IMR-90 (cell line): ENCODE measurements at regions not wholly inside any gene's neighbourhood (a gene's known extent, or its start where the extent isn't known, plus 50 kb on each side); places are given as distances from the start of the nearest gene placed in this dataset.

ENCODE experiments used
- ATAC-seq: fragments of 200-7000 bp; cut with Tn5 transposase; 2 replicates; pipeline ENCODE4 v1.9.1; 2020; ENCODE audit warnings: low read depth, mild to moderate bottlenecking, moderate library complexity
- BruUV-seq: library from RNA; stranded (reverse); fragments of 400-500 nt; replicated peaks from 2 replicates; lab custom pipeline; 2021; lab: Mats Ljungman, UMichigan
- CTCF ChIA-PET: fragments of 300-600 bp; formaldehyde crosslinking; extraction: SDS; loops from one replicate; lab custom pipeline; 2021; ENCODE audit warnings: antibody characterized with exemption; lab: Yijun Ruan, JAX
- POLR2A ChIA-PET: fragments of 300-600 bp; sonication (Branson Sonifier 250); formaldehyde crosslinking; loops from one replicate; lab custom pipeline; 2022; ENCODE audit warnings: antibody characterized with exemption; ENCODE audit not compliant: unreplicated experiment; lab: Charles Lee
- DNase-seq: peaks from one replicate; pipeline ENCODE4 v3.0.0; 2013
- H2AFZ ChIP-seq: replicated peaks from 2 replicates; pipeline ENCODE3; 2013; ENCODE audit warnings: low read length, mild to moderate bottlenecking; ENCODE audit not compliant: poor library complexity
- H2AK5ac ChIP-seq: 2 replicates; pipeline ENCODE4 v1.6.1; 2013; ENCODE audit warnings: low read depth, low read length, inconsistent platforms
- H2AK9ac ChIP-seq: replicated peaks from 2 replicates; pipeline ENCODE3; 2013; ENCODE audit warnings: mild to moderate bottlenecking, low read depth, low read length, moderate library complexity; ENCODE audit not compliant: poor library complexity
- H2BK120ac ChIP-seq: 2 replicates; pipeline ENCODE4 v1.6.1; 2013; ENCODE audit warnings: low read depth, low read length, inconsistent platforms
- H2BK15ac ChIP-seq: 3 replicates; pipeline ENCODE4 v1.6.1; 2013; ENCODE audit warnings: low read depth, low read length, inconsistent platforms
- H2BK20ac ChIP-seq: 2 replicates; pipeline ENCODE4 v1.6.1; 2013; ENCODE audit warnings: low read depth, mild to moderate bottlenecking, inconsistent platforms, low read length, moderate library complexity
- H2BK5ac ChIP-seq: 2 replicates; pipeline ENCODE4 v1.6.1; 2013; ENCODE audit warnings: mild to moderate bottlenecking, low read depth, low read length, inconsistent platforms; ENCODE audit not compliant: poor library complexity, severe bottlenecking
- H3K14ac ChIP-seq: replicated peaks from 2 replicates; pipeline ENCODE4 v1.6.1; 2013; ENCODE audit warnings: low read depth, low read length, inconsistent platforms
- H3K18ac ChIP-seq: 2 replicates; pipeline ENCODE4 v1.6.1; 2013; ENCODE audit warnings: low read depth, low read length, control low read depth
- H3K23ac ChIP-seq: 2 replicates; pipeline ENCODE4 v1.6.1; 2013; ENCODE audit warnings: low read depth, low read length, inconsistent platforms
- H3K27ac ChIP-seq: 2 replicates; pipeline ENCODE4 v1.5.1; 2013; ENCODE audit warnings: mild to moderate bottlenecking, control low read depth, low read length; ENCODE audit not compliant: insufficient read depth
- H3K27me3 ChIP-seq: 2 replicates; pipeline ENCODE4 v1.6.1; 2013; ENCODE audit warnings: low read length; ENCODE audit not compliant: control insufficient read depth, insufficient read depth
- H3K36me3 ChIP-seq: 2 replicates; pipeline ENCODE4 v1.6.1; 2013; ENCODE audit warnings: low read length, mixed read lengths; ENCODE audit not compliant: control insufficient read depth, insufficient read depth
- H3K4ac ChIP-seq: 2 replicates; pipeline ENCODE4 v1.6.1; 2013; ENCODE audit warnings: low read depth, low read length, inconsistent platforms
- H3K4me1 ChIP-seq: 2 replicates; pipeline ENCODE4 v1.6.1; 2013; ENCODE audit warnings: low read length, mixed read lengths; ENCODE audit not compliant: control insufficient read depth, insufficient read depth
- H3K4me2 ChIP-seq: 2 replicates; pipeline ENCODE4 v1.6.1; 2013; ENCODE audit warnings: low read depth, mild to moderate bottlenecking, control low read depth, low read length, moderate library complexity
- H3K4me3 ChIP-seq: 2 replicates; pipeline ENCODE4 v1.5.1; 2013; ENCODE audit warnings: low read depth, mild to moderate bottlenecking, control low read depth, low read length, moderate library complexity; ENCODE audit not compliant: insufficient read depth
- H3K56ac ChIP-seq: 2 replicates; pipeline ENCODE4 v1.6.1; 2013; ENCODE audit warnings: low read length, inconsistent platforms; ENCODE audit not compliant: insufficient read depth; ENCODE audit errors: extremely low read depth
- H3K79me1 ChIP-seq, 2 experiments: 2 replicates each; pipeline ENCODE4 v1.6.1; 2013; ENCODE audit warnings: low read length in 2 of 2, inconsistent platforms in 1 of 2, low read depth in 1 of 2
- H3K9ac ChIP-seq: 2 replicates; pipeline ENCODE4 v1.6.1; 2013; ENCODE audit warnings: low read depth, low read length, control low read depth
- H3K9me1 ChIP-seq: 2 replicates; pipeline ENCODE4 v1.6.1; 2013; ENCODE audit warnings: low read length, inconsistent platforms; ENCODE audit not compliant: insufficient read depth
- H3K9me3 ChIP-seq: 2 replicates; pipeline ENCODE4 v1.6.1; 2013; ENCODE audit warnings: low read length; ENCODE audit not compliant: control insufficient read depth, insufficient read depth
- H4K20me1 ChIP-seq: 2 replicates; pipeline ENCODE4 v1.6.1; 2013; ENCODE audit warnings: low read length, inconsistent platforms; ENCODE audit not compliant: insufficient read depth
- H4K5ac ChIP-seq: 2 replicates; pipeline ENCODE4 v1.6.1; 2013; ENCODE audit warnings: mild to moderate bottlenecking, low read depth, low read length, control low read depth
- H4K8ac ChIP-seq, 2 experiments: 2 replicates each; pipeline ENCODE4 v1.6.1; 2013; ENCODE audit warnings: low read depth in 2 of 2, low read length in 2 of 2, control low read depth in 1 of 2, inconsistent platforms in 1 of 2
- H4K91ac ChIP-seq: 2 replicates; pipeline ENCODE4 v1.6.1; 2013; ENCODE audit warnings: low read depth, low read length, inconsistent platforms; ENCODE audit not compliant: insufficient read depth
- BHLHE40 ChIP-seq: fragments of 150-350 bp; IDR thresholded peaks from 2 replicates; pipeline ENCODE4 v1.6.1; 2016; ENCODE audit warnings: mild to moderate bottlenecking, low read depth, low read length
- CHD1 ChIP-seq: IDR thresholded peaks from 2 replicates; pipeline ENCODE4 v1.6.1; 2012; ENCODE audit warnings: low read depth, low read length, improper control_type of control experiment
- ELK1 ChIP-seq: fragments of 150-350 bp; IDR thresholded peaks from 2 replicates; pipeline ENCODE4 v1.6.1; 2016; ENCODE audit warnings: low read depth, mild to moderate bottlenecking, low read length, moderate library complexity, borderline replicate concordance
- MAFK ChIP-seq: IDR thresholded peaks from 2 replicates; pipeline ENCODE4 v1.6.1; 2012; ENCODE audit warnings: low read depth, low read length, improper control_type of control experiment
- POLR2A ChIP-seq: IDR thresholded peaks from 2 replicates; pipeline ENCODE4 v1.6.1; 2012; ENCODE audit warnings: mild to moderate bottlenecking, low read depth, low read length
- RAD21 ChIP-seq: IDR thresholded peaks from 2 replicates; pipeline ENCODE4 v1.6.1; 2012; ENCODE audit warnings: low read length, improper control_type of control experiment
- SMC3 ChIP-seq: fragments of 150-350 bp; IDR thresholded peaks from 2 replicates; pipeline ENCODE4 v1.6.1; 2016; ENCODE audit warnings: low read depth, mild to moderate bottlenecking, antibody characterized with exemption, low read length, moderate library complexity
- WGBS, 2 experiments: methylation state at CpG; one replicate each; pipeline versions ENCODE4 v1.1.5 to v1.1.7; 2013; ENCODE audit warnings: missing lambda C conversion rate in 2 of 2; ENCODE audit not compliant: insufficient read length in 1 of 2; ENCODE audit errors: extremely low coverage in 2 of 2; 5-methylcytosine and 5-hydroxymethylcytosine counted together
- dilution Hi-C: fragments of 300-500 bp; cut with HindIII; formaldehyde crosslinking; loops from one replicate; pipeline ENCODE4 v1.14.3; 2018; ENCODE audit warnings: low sequenced_read_pairs; ENCODE audit not compliant: unreplicated experiment
- in situ Hi-C: fragments of 300-500 bp; cut with MboI; formaldehyde crosslinking; loops from 3 replicates; pipeline ENCODE4 v1.14.3; 2019; ENCODE audit warnings: low sequenced_read_pairs, inconsistent platforms, mixed read lengths
- intact Hi-C: fragments of 100-400 bp; cut with micrococcal nuclease; formaldehyde crosslinking; loops from 2 replicates; pipeline ENCODE4 v1.10.0; 2022

- Histone ChIP-seq H2BK120ac (no peak overlapping the region), H3K56ac (no peak overlapping the region), H3K27ac (no peak overlapping the region), H2AK5ac (no peak overlapping the region), H2BK5ac (no peak overlapping the region), H3K14ac (no peak overlapping the region), H2BK20ac (no peak overlapping the region), H3K4me3 (no peak overlapping the region), H3K4me2 (no peak overlapping the region), H4K5ac (no peak overlapping the region), H3K9ac (no peak overlapping the region), H3K23ac (no peak overlapping the region), H3K9me1 (no peaks in the 10 kb centered on the region), H3K27me3 (peaks cover 2% of the 10 kb centered on the region; the same call in 1 of the 2 replicates), H3K18ac (no peak overlapping the region), H4K20me1 (no peaks in the 10 kb centered on the region), H4K91ac (no peak overlapping the region), H3K36me3 (no peaks in the 10 kb centered on the region), H4K8ac (no peak overlapping the region), H2BK15ac (no peak overlapping the region), H2AFZ (no peak overlapping the region), H3K79me1 (no peaks in the 10 kb centered on the region), H3K4ac (no peak overlapping the region), H2AK9ac (no peak overlapping the region), H3K9me3 (peaks cover 5% of the 10 kb centered on the region; the same call in 1 of the 2 replicates), H3K4me1 (no peaks in the 10 kb centered on the region)
- dilution Hi-C loops, result no loop called here
- in situ Hi-C loops, result no loop called here
- DNase-seq (no peak), ATAC-seq (no peak; the same call in 1 of the 2 replicates)
- CTCF ChIA-PET, result interaction anchor here (0.6 kb wide), 2 partner anchors 36 to 38 kb away, joined by 3 to 4 read pairs; no protein-coding TSS in a partner anchor
- WGBS, 2 experiments, result 86% methylated on average over 2 of the region's 7 CpGs; no CpG with 5 or more reads in 1 of the 2 experiments
- TF ChIP-seq BHLHE40 (no peak), POLR2A (no peak), ELK1 (no peak), RAD21 (no peak), MAFK (no peak), CHD1 (no peak), SMC3 (no peak)
- no TSS peak for BruUV-seq
- POLR2A ChIA-PET, result no interaction called here
- intact Hi-C loops, result no loop called here
Measured at GRCh38 chr15:29900237-29901189, 78.2 kb upstream of the TJP1 start.
